H1 (cell line): ENCODE measurements at regions not wholly inside any gene's neighbourhood (a gene's known extent, or its start where the extent isn't known, plus 50 kb on each side); places are given as distances from the start of the nearest gene placed in this dataset.

ENCODE experiments used
- CTCF ChIA-PET: fragments of 300-600 bp; sonication (Branson Sonifier 250); formaldehyde crosslinking; loops from one replicate; lab custom pipeline; 2021; ENCODE audit not compliant: partially characterized antibody; lab: Charles Lee
- POLR2A ChIA-PET: fragments of 300-600 bp; sonication (Branson Sonifier 250); formaldehyde crosslinking; loops from one replicate; lab custom pipeline; 2021; ENCODE audit warnings: inconsistent platforms; ENCODE audit not compliant: partially characterized antibody; lab: Charles Lee
- DNase-seq, 2 experiments: peaks; one replicate each; pipeline versions ENCODE4 v3.0.0 to v3.0.0-alpha.2; 2010 to 2022; ENCODE audit warnings: low spot score in 2 of 2, low read depth in 1 of 2, mixed read lengths in 1 of 2
- FAIRE-seq: peaks from 2 replicates; lab custom pipeline; 2011; peaks lifted over from hg19 to GRCh38; lab: Jason Lieb, UNC
- H2AFZ ChIP-seq: 2 replicates; pipeline ENCODE4 v1.8.1; 2012; ENCODE audit warnings: low read length, inconsistent platforms
- H2AK5ac ChIP-seq: 2 replicates; pipeline ENCODE4 v1.6.1; 2013; ENCODE audit warnings: low read depth, low read length
- H2BK120ac ChIP-seq: replicated peaks from 2 replicates; pipeline ENCODE3; 2013; ENCODE audit warnings: low read depth, low read length, inconsistent platforms
- H2BK12ac ChIP-seq: 2 replicates; pipeline ENCODE4 v1.6.1; 2013; ENCODE audit warnings: low read depth, low read length
- H2BK15ac ChIP-seq: 2 replicates; pipeline ENCODE4 v1.6.1; 2013; ENCODE audit warnings: low read length
- H2BK20ac ChIP-seq: 2 replicates; pipeline ENCODE4 v1.6.1; 2013; ENCODE audit warnings: low read length
- H2BK5ac ChIP-seq: 2 replicates; pipeline ENCODE4 v1.6.1; 2013; ENCODE audit warnings: low read depth, low read length
- H3K14ac ChIP-seq: 2 replicates; pipeline ENCODE4 v1.6.1; 2013; ENCODE audit warnings: inconsistent platforms; ENCODE audit not compliant: insufficient read length
- H3K18ac ChIP-seq: 2 replicates; pipeline ENCODE4 v1.6.1; 2013; ENCODE audit warnings: low read length; ENCODE audit errors: extremely low read depth
- H3K23ac ChIP-seq: 2 replicates; pipeline ENCODE4 v1.6.1; 2013; ENCODE audit warnings: inconsistent platforms; ENCODE audit not compliant: insufficient read length
- H3K23me2 ChIP-seq: 2 replicates; pipeline ENCODE4 v1.6.1; 2013; ENCODE audit warnings: low read depth, low read length
- H3K27ac ChIP-seq: 2 replicates; pipeline ENCODE4 v1.6.1; 2011; ENCODE audit warnings: low read depth, low read length, inconsistent platforms
- H3K27me3 ChIP-seq, 4 experiments: replicated peaks in 1 of 4; 1 replicate in 1 of 4; 2 replicates in 3 of 4; pipeline versions ENCODE4 v1.6.1 to v1.8.1; 2011 to 2013; ENCODE audit warnings: low read length in 3 of 4, mild to moderate bottlenecking in 3 of 4, inconsistent platforms in 2 of 4, mixed read lengths in 2 of 4, moderate library complexity in 1 of 4; ENCODE audit not compliant: control insufficient read depth in 3 of 4, insufficient read depth in 3 of 4; ENCODE audit errors: extremely low read depth in 1 of 4
- H3K36me3 ChIP-seq, 4 experiments: 2 replicates each; pipeline versions ENCODE4 v1.6.1 to v1.8.1; 2011 to 2013; ENCODE audit warnings: mild to moderate bottlenecking in 4 of 4, low read length in 3 of 4, moderate library complexity in 2 of 4, control low read depth in 1 of 4, inconsistent platforms in 1 of 4; ENCODE audit not compliant: insufficient read depth in 4 of 4, control insufficient read depth in 2 of 4
- H3K4ac ChIP-seq: replicated peaks from 2 replicates; pipeline ENCODE3; 2013; ENCODE audit warnings: low read length, low read depth, mixed read lengths, inconsistent platforms; ENCODE audit not compliant: insufficient read length
- H3K4me1 ChIP-seq, 4 experiments: replicated peaks in 1 of 4; 1 replicate in 1 of 4; 2 replicates in 3 of 4; pipeline versions ENCODE4 v1.6.1 to v1.8.1; 2011 to 2013; ENCODE audit warnings: low read length in 3 of 4, inconsistent platforms in 2 of 4, mixed read lengths in 1 of 4; ENCODE audit not compliant: insufficient read depth in 4 of 4, control insufficient read depth in 3 of 4
- H3K4me2 ChIP-seq, 2 experiments: 2 replicates each; pipeline versions ENCODE4 v1.6.1 to v1.8.1; 2011 to 2013; ENCODE audit warnings: low read depth in 2 of 2, low read length in 2 of 2, control low read depth in 1 of 2, inconsistent platforms in 1 of 2, mild to moderate bottlenecking in 1 of 2; ENCODE audit not compliant: insufficient read depth in 1 of 2
- H3K4me3 ChIP-seq, 4 experiments: fragments of 200-600, 300-600 bp in 1 of 4; sonication (generic), shearing (Covaris generic), sonication (Bioruptor Twin) in 1 of 4; 2 replicates each; pipeline versions ENCODE4 v1.5.1 to v1.8.1; 2011 to 2016; ENCODE audit warnings: low read length in 4 of 4, low read depth in 3 of 4, control low read depth in 2 of 4, inconsistent platforms in 2 of 4, mild to moderate bottlenecking in 2 of 4, mixed read lengths in 1 of 4, moderate library complexity in 1 of 4; ENCODE audit not compliant: insufficient read depth in 2 of 4; ENCODE audit errors: extremely low read depth in 1 of 4
- H3K56ac ChIP-seq: replicated peaks from 2 replicates; pipeline ENCODE3; 2013; ENCODE audit warnings: low read depth, mild to moderate bottlenecking, mixed read lengths, low read length, inconsistent platforms; ENCODE audit not compliant: insufficient read length
- H3K79me1 ChIP-seq: 2 replicates; pipeline ENCODE4 v1.6.1; 2013; ENCODE audit warnings: low read depth, low read length, control low read depth
- H3K79me2 ChIP-seq, 2 experiments: 2 replicates each; pipeline versions ENCODE4 v1.6.1 to v1.8.1; 2012 to 2013; ENCODE audit warnings: low read length in 2 of 2, mild to moderate bottlenecking in 2 of 2, inconsistent platforms in 1 of 2; ENCODE audit not compliant: insufficient read depth in 2 of 2, control insufficient read depth in 1 of 2
- H3K9ac ChIP-seq, 4 experiments: replicated peaks in 1 of 4; 1 replicate in 1 of 4; 2 replicates in 3 of 4; pipeline versions ENCODE4 v1.6.1 to v1.8.1; 2011 to 2013; ENCODE audit warnings: low read depth in 3 of 4, low read length in 3 of 4, control low read depth in 2 of 4, mild to moderate bottlenecking in 2 of 4, moderate library complexity in 2 of 4, inconsistent platforms in 1 of 4; ENCODE audit errors: extremely low read depth in 1 of 4
- H3K9me3 ChIP-seq, 2 experiments: 2 replicates each; pipeline versions ENCODE4 v1.6.1 to v1.8.1; 2012 to 2013; ENCODE audit warnings: mild to moderate bottlenecking in 2 of 2, moderate library complexity in 2 of 2, control low read depth in 1 of 2, inconsistent platforms in 1 of 2, low read depth in 1 of 2, low read length in 1 of 2, mixed read lengths in 1 of 2; ENCODE audit not compliant: insufficient read depth in 2 of 2
- H4K20me1 ChIP-seq, 2 experiments: replicated peaks in 1 of 2; 2 replicates each; pipeline versions ENCODE3 to v1.8.1; 2011 to 2013; ENCODE audit warnings: inconsistent platforms in 2 of 2, low read length in 2 of 2, mild to moderate bottlenecking in 1 of 2; ENCODE audit not compliant: insufficient read depth in 2 of 2, control insufficient read depth in 1 of 2
- H4K5ac ChIP-seq: 2 replicates; pipeline ENCODE4 v1.6.1; 2013; ENCODE audit warnings: low read length, low read depth, mixed read lengths, inconsistent platforms; ENCODE audit not compliant: insufficient read length
- H4K8ac ChIP-seq: 2 replicates; pipeline ENCODE4 v1.8.0; 2013; ENCODE audit warnings: mild to moderate bottlenecking, moderate library complexity, low read length, inconsistent platforms; ENCODE audit not compliant: insufficient read depth; ENCODE audit errors: extremely low read depth
- H4K91ac ChIP-seq: replicated peaks from 2 replicates; pipeline ENCODE3; 2013; ENCODE audit warnings: low read length, mixed read lengths, inconsistent platforms; ENCODE audit not compliant: insufficient read length
- EGR1 ChIP-seq: IDR thresholded peaks from 2 replicates; pipeline ENCODE4 v1.6.1; 2011; ENCODE audit warnings: low read depth, low read length, borderline replicate concordance
- EZH2 ChIP-seq: fragments of 200-600 bp; sonication (generic); IDR thresholded peaks from 2 replicates; pipeline ENCODE4 v1.7.1; 2012; ENCODE audit warnings: low read depth, mild to moderate bottlenecking, moderate library complexity, low read length, inconsistent platforms; ENCODE audit not compliant: severe bottlenecking
- GABPA ChIP-seq: IDR thresholded peaks from 2 replicates; pipeline ENCODE4 v1.6.1; 2011; ENCODE audit warnings: mild to moderate bottlenecking, low read length, moderate library complexity, borderline replicate concordance; ENCODE audit not compliant: insufficient read depth
- HDAC6 ChIP-seq: IDR thresholded peaks from one replicate; pipeline ENCODE4 v1.7.1; 2012; ENCODE audit warnings: low read depth, mild to moderate bottlenecking, inconsistent platforms, low read length, moderate library complexity
- MAFK ChIP-seq: IDR thresholded peaks from 2 replicates; pipeline ENCODE4 v1.6.1; 2012; ENCODE audit warnings: low read depth, mild to moderate bottlenecking, improper control_type of control experiment, low read length
- NANOG ChIP-seq: IDR thresholded peaks from 2 replicates; pipeline ENCODE4 v1.6.1; 2011; ENCODE audit warnings: low read length, low read depth, mild to moderate bottlenecking, inconsistent platforms; ENCODE audit not compliant: insufficient read depth, poor library complexity, severe bottlenecking
- POLR2AphosphoS5 ChIP-seq: IDR thresholded peaks from 2 replicates; pipeline ENCODE4 v1.6.1; 2011; ENCODE audit warnings: low read depth, low read length
- POU5F1 ChIP-seq: IDR thresholded peaks from 2 replicates; pipeline ENCODE4 v1.6.1; 2011; ENCODE audit warnings: low read depth, mild to moderate bottlenecking, low read length, moderate library complexity
- SUZ12 ChIP-seq: fragments of 200-600 bp; sonication (generic); IDR thresholded peaks from 2 replicates; pipeline ENCODE4 v1.6.1; 2012; ENCODE audit warnings: mild to moderate bottlenecking, inconsistent platforms, low read length, moderate library complexity, mixed read lengths
- TAF1 ChIP-seq: IDR thresholded peaks from 2 replicates; pipeline ENCODE4 v1.6.1; 2011; ENCODE audit warnings: mild to moderate bottlenecking, low read depth, low read length
- ZNF274 ChIP-seq: IDR thresholded peaks from 2 replicates; pipeline ENCODE4 v1.7.0; 2012; ENCODE audit warnings: low read length, borderline replicate concordance; ENCODE audit errors: extremely low read depth
- WGBS, 2 experiments: shearing (Covaris generic) in 1 of 2; methylation state at CpG; one replicate each; pipeline versions ENCODE4 v1.1.6 to v1.1.7; 2013 to 2015; ENCODE audit warnings: low lambda C conversion rate in 2 of 2, mixed read lengths in 2 of 2, inconsistent platforms in 1 of 2, low coverage in 1 of 2, missing lambda C conversion rate in 1 of 2; ENCODE audit not compliant: insufficient replicate concordance in 2 of 2, insufficient coverage in 1 of 2, insufficient read length in 1 of 2; ENCODE audit errors: extremely low coverage in 1 of 2, missing lambda C conversion rate in 1 of 2; 5-methylcytosine and 5-hydroxymethylcytosine counted together
- TF ChIP-seq, protein P1 (sequence below), 3 experiments: IDR thresholded peaks; 1 replicate in 2 of 3; 2 replicates in 1 of 3; pipeline versions ENCODE4 v1.5.1 to v1.6.1; 2011; ENCODE audit warnings: low read length in 3 of 3, mild to moderate bottlenecking in 3 of 3, inconsistent platforms in 2 of 3, low read depth in 1 of 3, moderate library complexity in 1 of 3; ENCODE audit not compliant: insufficient read depth in 1 of 3; ENCODE audit errors: control extremely low read depth in 1 of 3

DNA sequence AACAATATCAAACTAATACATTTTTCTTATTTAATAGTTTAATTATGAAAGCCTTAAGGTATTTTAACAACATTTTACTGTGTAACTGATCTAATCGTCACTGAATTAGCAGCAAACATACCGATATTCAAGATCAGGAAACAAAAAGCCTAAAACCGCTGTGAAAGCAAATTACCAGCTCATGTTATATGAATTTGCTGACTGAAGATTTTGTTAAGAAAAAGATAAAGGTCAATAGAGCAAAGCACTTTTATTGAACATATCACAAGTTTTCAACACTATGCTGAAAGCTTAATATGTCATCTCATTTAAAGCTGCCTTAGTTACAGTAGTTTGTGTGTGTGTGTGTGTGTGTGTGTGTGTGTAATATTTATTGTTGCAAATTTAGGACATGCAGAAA, 1634.9 kb upstream of the NUDT12 start:
- Histone ChIP-seq H4K91ac (no peak overlapping the region), H2BK120ac (no peak overlapping the region), H3K23me2 (no peaks in the 10 kb centered on the region), H2BK12ac (no peak overlapping the region), H3K9ac (no peak overlapping the region), H3K79me1 (no peaks in the 10 kb centered on the region), H4K5ac (no peak overlapping the region), H2AFZ (no peak overlapping the region), H3K23ac (no peak overlapping the region), H4K20me1 (no peaks in the 10 kb centered on the region), H2BK15ac (no peak overlapping the region), H3K4me1 (no peaks in the 10 kb centered on the region), H3K4me3 (no peak overlapping the region), H2BK20ac (no peak overlapping the region), H3K18ac (no peak overlapping the region), H3K4me2 (no peak overlapping the region), H3K36me3 (no peaks in the 10 kb centered on the region), H3K4ac (no peak overlapping the region), H3K56ac (no peak overlapping the region), H3K9me3 (no peaks in the 10 kb centered on the region), H3K27ac (no peak overlapping the region), H3K27me3 (no peaks in the 10 kb centered on the region), H2BK5ac (no peak overlapping the region), H4K8ac (no peak overlapping the region), H2AK5ac (no peak overlapping the region), H3K14ac (no peak overlapping the region), H3K79me2 (no peaks in the 10 kb centered on the region)
- CTCF ChIA-PET, result no interaction called here
- DNase-seq, result no peak
- POLR2A ChIA-PET, result no interaction called here
- FAIRE-seq, result no peak
- 91% methylated on average over 3 of the region's 3 CpGs; no CpG with 5 or more reads in 1 of the 2 experiments for WGBS, 2 experiments
- TF ChIP-seq, protein P1, sequence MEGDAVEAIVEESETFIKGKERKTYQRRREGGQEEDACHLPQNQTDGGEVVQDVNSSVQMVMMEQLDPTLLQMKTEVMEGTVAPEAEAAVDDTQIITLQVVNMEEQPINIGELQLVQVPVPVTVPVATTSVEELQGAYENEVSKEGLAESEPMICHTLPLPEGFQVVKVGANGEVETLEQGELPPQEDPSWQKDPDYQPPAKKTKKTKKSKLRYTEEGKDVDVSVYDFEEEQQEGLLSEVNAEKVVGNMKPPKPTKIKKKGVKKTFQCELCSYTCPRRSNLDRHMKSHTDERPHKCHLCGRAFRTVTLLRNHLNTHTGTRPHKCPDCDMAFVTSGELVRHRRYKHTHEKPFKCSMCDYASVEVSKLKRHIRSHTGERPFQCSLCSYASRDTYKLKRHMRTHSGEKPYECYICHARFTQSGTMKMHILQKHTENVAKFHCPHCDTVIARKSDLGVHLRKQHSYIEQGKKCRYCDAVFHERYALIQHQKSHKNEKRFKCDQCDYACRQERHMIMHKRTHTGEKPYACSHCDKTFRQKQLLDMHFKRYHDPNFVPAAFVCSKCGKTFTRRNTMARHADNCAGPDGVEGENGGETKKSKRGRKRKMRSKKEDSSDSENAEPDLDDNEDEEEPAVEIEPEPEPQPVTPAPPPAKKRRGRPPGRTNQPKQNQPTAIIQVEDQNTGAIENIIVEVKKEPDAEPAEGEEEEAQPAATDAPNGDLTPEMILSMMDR (IDR thresholded peaks at IDR 0.05; ENCODE audit: control extremely low read depth in 1 of 3, insufficient read depth in 1 of 3, low read depth in 1 of 3, low read length in 3 of 3), result no peak
- TF ChIP-seq EGR1 (no peak), GABPA (no peak), POLR2AphosphoS5 (no peak), NANOG (no peak), MAFK (no peak), SUZ12 (no peak), EZH2 (no peak), TAF1 (no peak), ZNF274 (no peak), HDAC6 (no peak), POU5F1 (no peak)
